GM23338 (cell line): ENCODE measurements at regions not wholly inside any gene's neighbourhood (a gene's known extent, or its start where the extent isn't known, plus 50 kb on each side); places are given as distances from the start of the nearest gene placed in this dataset.

Experiments used
- ATAC-seq: fragments of 200-7000 bp; cut with Tn5 transposase; 3 replicates; pipeline ENCODE4 v1.9.1; 2020
- DNase-seq: peaks from one replicate; pipeline ENCODE4 v3.0.0-alpha.2; 2015; ENCODE audit warnings: low spot score
- H2AFZ ChIP-seq: fragments of 200-600 bp; sonication (generic); 2 replicates; pipeline ENCODE4 v1.8.0; 2016; ENCODE audit warnings: antibody characterized with exemption, mild to moderate bottlenecking, moderate library complexity
- H3F3A ChIP-seq: fragments of 200-600 bp; sonication (generic); replicated peaks from 2 replicates; pipeline ENCODE4 v1.8.0; 2017; ENCODE audit warnings: antibody characterized with exemption, mixed run types, low read depth
- H3K27ac ChIP-seq: fragments of 200-600 bp; sonication (generic); 2 replicates; pipeline ENCODE4 v1.6.1; 2016; ENCODE audit warnings: low read depth
- H3K27me3 ChIP-seq: fragments of 200-600 bp; sonication (generic); 2 replicates; pipeline ENCODE4 v1.8.0; 2016; ENCODE audit warnings: mild to moderate bottlenecking, mixed run types, moderate library complexity; ENCODE audit not compliant: insufficient read depth
- H3K36me3 ChIP-seq: fragments of 200-600 bp; sonication (generic); 2 replicates; pipeline ENCODE4 v1.8.0; 2016; ENCODE audit warnings: mild to moderate bottlenecking; ENCODE audit not compliant: insufficient read depth
- H3K4me1 ChIP-seq: fragments of 200-600 bp; sonication (generic); 2 replicates; pipeline ENCODE4 v1.8.0; 2016; ENCODE audit warnings: mild to moderate bottlenecking, moderate library complexity; ENCODE audit not compliant: insufficient read depth
- H3K4me2 ChIP-seq: fragments of 200-600 bp; sonication (generic); 2 replicates; pipeline ENCODE4 v1.7.1; 2017; ENCODE audit warnings: mixed run types
- H3K4me3 ChIP-seq: fragments of 200-600 bp; sonication (generic); 2 replicates; pipeline ENCODE4 v1.6.1; 2016; ENCODE audit warnings: mixed run types
- H3K79me2 ChIP-seq: fragments of 200-600 bp; sonication (generic); replicated peaks from 2 replicates; pipeline ENCODE4 v1.8.0; 2017; ENCODE audit warnings: mild to moderate bottlenecking; ENCODE audit not compliant: insufficient read depth
- H3K9me2 ChIP-seq: fragments of 200-600 bp; sonication (generic); 2 replicates; pipeline ENCODE4 v1.8.0; 2017; ENCODE audit not compliant: insufficient read depth
- H4K20me1 ChIP-seq: fragments of 200-600 bp; sonication (generic); replicated peaks from 2 replicates; pipeline ENCODE4 v1.8.0; 2017; ENCODE audit warnings: mild to moderate bottlenecking; ENCODE audit not compliant: insufficient read depth
- H3K27ac Mint-ChIP-seq: 2 replicates; pipeline ENCODE4 v1.8.0; 2020; ENCODE audit warnings: inconsistent platforms, mild to moderate bottlenecking, moderate library complexity, mixed read lengths
- H3K27me3 Mint-ChIP-seq: 3 replicates; pipeline ENCODE4 v1.8.0; 2022; ENCODE audit warnings: low read depth, mild to moderate bottlenecking, moderate library complexity, mixed read lengths, inconsistent platforms; ENCODE audit not compliant: insufficient read depth, poor library complexity
- H3K36me3 Mint-ChIP-seq: 3 replicates; pipeline ENCODE4 v1.8.0; 2021; ENCODE audit warnings: low read depth, mild to moderate bottlenecking, inconsistent platforms, moderate library complexity, mixed read lengths
- H3K4me1 Mint-ChIP-seq: 3 replicates; pipeline ENCODE4 v1.8.0; 2020; ENCODE audit warnings: mild to moderate bottlenecking, inconsistent platforms, mixed read lengths
- H3K4me3 Mint-ChIP-seq: 3 replicates; pipeline ENCODE4 v1.8.0; 2021; ENCODE audit warnings: moderate library complexity, mild to moderate bottlenecking, inconsistent platforms, mixed read lengths
- H3K9me3 Mint-ChIP-seq: 3 replicates; pipeline ENCODE4 v1.8.0; 2020; ENCODE audit warnings: moderate library complexity, mild to moderate bottlenecking, inconsistent platforms, mixed read lengths
- CREB1 ChIP-seq: fragments of 250-450 bp; sonication (Bioruptor Pico); IDR thresholded peaks from 2 replicates; pipeline ENCODE4 v1.5.0; 2020; ENCODE audit warnings: low read depth, mild to moderate bottlenecking, moderate library complexity
- EZH2phosphoT487 ChIP-seq: fragments of 200-600 bp; sonication (generic); IDR thresholded peaks from one replicate; pipeline ENCODE4 v1.8.1; 2018; ENCODE audit warnings: antibody characterized with exemption; ENCODE audit not compliant: unreplicated experiment
- JUNB ChIP-seq: IDR thresholded peaks from one replicate; pipeline ENCODE4 v1.6.1; 2016; ENCODE audit warnings: antibody characterized with exemption; ENCODE audit not compliant: unreplicated experiment
- STAT1 ChIP-seq: IDR thresholded peaks from one replicate; pipeline ENCODE4 v1.6.1; 2016; ENCODE audit warnings: antibody characterized with exemption; ENCODE audit not compliant: unreplicated experiment
- ZNF331 ChIP-seq: fragments of 250-450 bp; sonication (Bioruptor Pico); IDR thresholded peaks from 2 replicates; pipeline ENCODE4 v1.5.0; 2020; ENCODE audit warnings: low read depth, mild to moderate bottlenecking, moderate library complexity
- TF ChIP-seq, protein P1 (sequence below): IDR thresholded peaks from one replicate; pipeline ENCODE4 v1.6.1; 2018; ENCODE audit warnings: antibody characterized with exemption; ENCODE audit not compliant: unreplicated experiment
- TF ChIP-seq, protein P2 (sequence below): IDR thresholded peaks from 2 replicates; pipeline ENCODE4 v1.6.1; 2016; ENCODE audit warnings: antibody characterized with exemption
- TF ChIP-seq, protein P3 (sequence below), 2 experiments: fragments of 200-600 bp in 1 of 2; sonication (generic) in 1 of 2; conservative IDR thresholded peaks; 2 replicates each; pipeline versions ENCODE4 v1.5.1 to v1.6.1; 2016 to 2017; ENCODE audit warnings: antibody characterized with exemption in 2 of 2, low read depth in 2 of 2, mild to moderate bottlenecking in 2 of 2, moderate library complexity in 1 of 2

DNA sequence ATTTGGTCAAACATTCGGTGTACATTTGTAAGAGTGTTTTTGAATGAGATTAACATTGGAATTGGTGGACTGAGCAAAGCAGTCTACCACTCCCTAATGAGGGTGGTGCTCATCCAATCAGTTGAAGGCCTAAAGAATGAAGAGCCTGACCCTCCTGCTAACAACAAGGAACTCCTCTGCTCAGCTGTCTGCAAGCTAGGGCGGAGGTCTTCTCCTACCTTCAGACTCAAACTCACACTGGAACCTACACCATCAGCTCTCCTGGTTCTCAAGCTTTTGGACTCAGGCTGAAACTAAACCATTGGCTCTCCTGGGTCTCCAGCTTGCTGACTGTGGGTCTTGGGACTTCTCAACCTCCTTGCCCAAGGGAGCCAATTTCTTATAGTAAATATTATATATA is 55.5 kb upstream of the NPAS2 start (continued):
- TF ChIP-seq, protein P1, sequence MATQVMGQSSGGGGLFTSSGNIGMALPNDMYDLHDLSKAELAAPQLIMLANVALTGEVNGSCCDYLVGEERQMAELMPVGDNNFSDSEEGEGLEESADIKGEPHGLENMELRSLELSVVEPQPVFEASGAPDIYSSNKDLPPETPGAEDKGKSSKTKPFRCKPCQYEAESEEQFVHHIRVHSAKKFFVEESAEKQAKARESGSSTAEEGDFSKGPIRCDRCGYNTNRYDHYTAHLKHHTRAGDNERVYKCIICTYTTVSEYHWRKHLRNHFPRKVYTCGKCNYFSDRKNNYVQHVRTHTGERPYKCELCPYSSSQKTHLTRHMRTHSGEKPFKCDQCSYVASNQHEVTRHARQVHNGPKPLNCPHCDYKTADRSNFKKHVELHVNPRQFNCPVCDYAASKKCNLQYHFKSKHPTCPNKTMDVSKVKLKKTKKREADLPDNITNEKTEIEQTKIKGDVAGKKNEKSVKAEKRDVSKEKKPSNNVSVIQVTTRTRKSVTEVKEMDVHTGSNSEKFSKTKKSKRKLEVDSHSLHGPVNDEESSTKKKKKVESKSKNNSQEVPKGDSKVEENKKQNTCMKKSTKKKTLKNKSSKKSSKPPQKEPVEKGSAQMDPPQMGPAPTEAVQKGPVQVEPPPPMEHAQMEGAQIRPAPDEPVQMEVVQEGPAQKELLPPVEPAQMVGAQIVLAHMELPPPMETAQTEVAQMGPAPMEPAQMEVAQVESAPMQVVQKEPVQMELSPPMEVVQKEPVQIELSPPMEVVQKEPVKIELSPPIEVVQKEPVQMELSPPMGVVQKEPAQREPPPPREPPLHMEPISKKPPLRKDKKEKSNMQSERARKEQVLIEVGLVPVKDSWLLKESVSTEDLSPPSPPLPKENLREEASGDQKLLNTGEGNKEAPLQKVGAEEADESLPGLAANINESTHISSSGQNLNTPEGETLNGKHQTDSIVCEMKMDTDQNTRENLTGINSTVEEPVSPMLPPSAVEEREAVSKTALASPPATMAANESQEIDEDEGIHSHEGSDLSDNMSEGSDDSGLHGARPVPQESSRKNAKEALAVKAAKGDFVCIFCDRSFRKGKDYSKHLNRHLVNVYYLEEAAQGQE = no peak
- TF ChIP-seq EZH2phosphoT487 = no peak
- no peak for TF ChIP-seq JUNB
- TF ChIP-seq, protein P2, sequence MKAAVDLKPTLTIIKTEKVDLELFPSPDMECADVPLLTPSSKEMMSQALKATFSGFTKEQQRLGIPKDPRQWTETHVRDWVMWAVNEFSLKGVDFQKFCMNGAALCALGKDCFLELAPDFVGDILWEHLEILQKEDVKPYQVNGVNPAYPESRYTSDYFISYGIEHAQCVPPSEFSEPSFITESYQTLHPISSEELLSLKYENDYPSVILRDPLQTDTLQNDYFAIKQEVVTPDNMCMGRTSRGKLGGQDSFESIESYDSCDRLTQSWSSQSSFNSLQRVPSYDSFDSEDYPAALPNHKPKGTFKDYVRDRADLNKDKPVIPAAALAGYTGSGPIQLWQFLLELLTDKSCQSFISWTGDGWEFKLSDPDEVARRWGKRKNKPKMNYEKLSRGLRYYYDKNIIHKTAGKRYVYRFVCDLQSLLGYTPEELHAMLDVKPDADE = no peak
- TF ChIP-seq STAT1 = no peak
- TF ChIP-seq, protein P3, sequence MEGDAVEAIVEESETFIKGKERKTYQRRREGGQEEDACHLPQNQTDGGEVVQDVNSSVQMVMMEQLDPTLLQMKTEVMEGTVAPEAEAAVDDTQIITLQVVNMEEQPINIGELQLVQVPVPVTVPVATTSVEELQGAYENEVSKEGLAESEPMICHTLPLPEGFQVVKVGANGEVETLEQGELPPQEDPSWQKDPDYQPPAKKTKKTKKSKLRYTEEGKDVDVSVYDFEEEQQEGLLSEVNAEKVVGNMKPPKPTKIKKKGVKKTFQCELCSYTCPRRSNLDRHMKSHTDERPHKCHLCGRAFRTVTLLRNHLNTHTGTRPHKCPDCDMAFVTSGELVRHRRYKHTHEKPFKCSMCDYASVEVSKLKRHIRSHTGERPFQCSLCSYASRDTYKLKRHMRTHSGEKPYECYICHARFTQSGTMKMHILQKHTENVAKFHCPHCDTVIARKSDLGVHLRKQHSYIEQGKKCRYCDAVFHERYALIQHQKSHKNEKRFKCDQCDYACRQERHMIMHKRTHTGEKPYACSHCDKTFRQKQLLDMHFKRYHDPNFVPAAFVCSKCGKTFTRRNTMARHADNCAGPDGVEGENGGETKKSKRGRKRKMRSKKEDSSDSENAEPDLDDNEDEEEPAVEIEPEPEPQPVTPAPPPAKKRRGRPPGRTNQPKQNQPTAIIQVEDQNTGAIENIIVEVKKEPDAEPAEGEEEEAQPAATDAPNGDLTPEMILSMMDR (conservative IDR thresholded peaks at IDR 0.05; ENCODE audit: low read depth in 2 of 2) = no peak
- no peak for TF ChIP-seq ZNF331 (CRISPR knock-in tag)
- TF ChIP-seq CREB1 = no peak

DNA sequence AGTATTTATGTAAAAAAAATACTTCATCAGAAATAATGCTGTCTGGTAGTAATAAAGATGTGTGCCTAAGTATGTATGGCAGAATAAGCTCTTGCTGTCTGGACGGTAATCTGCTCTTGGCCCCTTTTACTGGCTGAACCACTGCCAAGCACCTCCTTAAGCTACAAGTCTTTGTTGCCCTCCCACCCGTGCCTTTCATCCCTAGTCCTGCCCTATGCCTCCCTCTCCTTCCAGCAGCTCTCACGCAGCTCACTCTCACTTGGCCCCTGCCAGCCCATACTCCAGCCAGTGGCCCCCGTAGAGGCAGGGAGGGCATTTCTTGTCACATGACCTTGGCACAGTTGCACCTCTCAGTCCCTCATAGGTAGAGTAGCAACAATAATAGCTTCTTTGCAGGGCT is 54.5 kb upstream of the NPAS2 start:
- Histone ChIP-seq H3K4me1 (no peaks in the 10 kb centered on the region), H3K36me3 (no peaks in the 10 kb centered on the region), H4K20me1 (no peaks in the 10 kb centered on the region), H3F3A (no peaks in the 10 kb centered on the region), H3K9me2 (no peaks in the 10 kb centered on the region), H2AFZ (no peak overlapping the region), H3K4me3 (no peak overlapping the region), H3K79me2 (no peaks in the 10 kb centered on the region), H3K4me2 (no peak overlapping the region), H3K27ac (no peak overlapping the region), H3K27me3 (no peaks in the 10 kb centered on the region)
- Mint-ChIP-seq H3K4me3 (no peak overlapping the region), H3K36me3 (no peaks in the 10 kb centered on the region), H3K27ac (no peak overlapping the region), H3K9me3 (no peaks in the 10 kb centered on the region; the same call in 2 of the 3 replicates), H3K4me1 (peaks cover 3% of the 10 kb centered on the region; the same call in 2 of the 3 replicates), H3K27me3 (no peaks in the 10 kb centered on the region)
- DNase-seq (no peak), ATAC-seq (no peak)
- no peak for TF ChIP-seq EZH2phosphoT487
- no peak for TF ChIP-seq ZNF331 (CRISPR knock-in tag)
- TF ChIP-seq, protein P1 = no peak
